Fibroblast of lung (primary cell): ENCODE measurements at regions not wholly inside any gene's neighbourhood (a gene's known extent, or its start where the extent isn't known, plus 50 kb on each side); places are given as distances from the start of the nearest gene placed in this dataset.
A peak's percentile ranks its signal among the peaks of the same experiment; 100 is the strongest.

Source experiments
- DNase-seq, 2 donors: peaks; one replicate each; pipeline versions ENCODE4 v3.0.0 to v3.0.0-alpha.2; 2010; ENCODE audit warnings: low read depth in 2 of 2
- H2AFZ ChIP-seq: 2 replicates; pipeline ENCODE4 v1.5.1; 2012; ENCODE audit warnings: low read length, control low read depth, inconsistent platforms
- H3K27ac ChIP-seq: 2 replicates; pipeline ENCODE4 v1.5.1; 2011; ENCODE audit warnings: low read length, control low read depth; ENCODE audit not compliant: insufficient read depth
- H3K27me3 ChIP-seq: 2 replicates; pipeline ENCODE4 v1.5.1; 2011; ENCODE audit warnings: mild to moderate bottlenecking, low read length; ENCODE audit not compliant: control insufficient read depth, insufficient read depth
- H3K36me3 ChIP-seq: 2 replicates; pipeline ENCODE4 v1.5.1; 2011; ENCODE audit warnings: low read length; ENCODE audit not compliant: control insufficient read depth, insufficient read depth
- H3K4me1 ChIP-seq: 2 replicates; pipeline ENCODE4 v1.5.1; 2011; ENCODE audit warnings: low read length; ENCODE audit not compliant: control insufficient read depth, insufficient read depth; ENCODE audit errors: extremely low read depth
- H3K4me2 ChIP-seq: 2 replicates; pipeline ENCODE4 v1.5.1; 2011; ENCODE audit warnings: low read length, control low read depth; ENCODE audit not compliant: insufficient read depth; ENCODE audit errors: extremely low read depth
- H3K4me3 ChIP-seq, 4 experiments: fragments of 200-600 bp in 1 of 4; sonication (generic) in 1 of 4; replicated peaks in 1 of 4; 2 replicates each; pipeline ENCODE4 v1.5.1; 2011 to 2016; ENCODE audit warnings: low read length in 4 of 4, low read depth in 3 of 4, mild to moderate bottlenecking in 3 of 4, control low read depth in 2 of 4, inconsistent platforms in 1 of 4, mixed read lengths in 1 of 4; ENCODE audit not compliant: insufficient read depth in 1 of 4; ENCODE audit errors: control extremely low read depth in 1 of 4
- H3K79me2 ChIP-seq: 2 replicates; pipeline ENCODE4 v1.5.1; 2012; ENCODE audit warnings: mild to moderate bottlenecking, low read length, inconsistent platforms; ENCODE audit not compliant: control insufficient read depth, insufficient read depth
- H3K9ac ChIP-seq: 2 replicates; pipeline ENCODE4 v1.5.1; 2011; ENCODE audit warnings: mild to moderate bottlenecking, low read length, control low read depth; ENCODE audit not compliant: insufficient read depth
- H3K9me3 ChIP-seq: 2 replicates; pipeline ENCODE4 v1.5.1; 2012; ENCODE audit warnings: low read depth, low read length; ENCODE audit not compliant: control insufficient read depth, insufficient read depth
- H4K20me1 ChIP-seq: 2 replicates; pipeline ENCODE4 v1.5.1; 2011; ENCODE audit warnings: low read length; ENCODE audit not compliant: control insufficient read depth, insufficient read depth; ENCODE audit errors: extremely low read depth
- CTCF ChIP-seq, 2 donors: IDR thresholded peaks in 1 of 2; conservative IDR thresholded peaks in 1 of 2; 1 replicate in 1 of 2; 2 replicates in 1 of 2; pipeline ENCODE4 v1.5.1; 2011 to 2012; ENCODE audit warnings: low read length in 2 of 2, control low read depth in 1 of 2, inconsistent platforms in 1 of 2, low read depth in 1 of 2, mild to moderate bottlenecking in 1 of 2
- EZH2 ChIP-seq: IDR thresholded peaks from 2 replicates; pipeline ENCODE4 v1.5.1; 2012; ENCODE audit warnings: low read length, control low read depth, mild to moderate bottlenecking; ENCODE audit errors: missing control alignments

- no peaks in the 10 kb centered on the region for H3K9me3 ChIP-seq
- no peaks in the 10 kb centered on the region for H3K36me3 ChIP-seq
- no peak overlapping the region for H3K27ac ChIP-seq
- H3K27me3 ChIP-seq, result no peaks in the 10 kb centered on the region
- no peaks in the 10 kb centered on the region for H3K79me2 ChIP-seq
- H3K9ac ChIP-seq, result no peak overlapping the region
- no peak for TF ChIP-seq EZH2
- no peak for TF ChIP-seq CTCF (conservative IDR thresholded peaks at IDR 0.05 in 1 of 2, IDR thresholded peaks at IDR 0.05 in 1 of 2; ENCODE audit: low read depth in 1 of 2, low read length in 2 of 2)
- no peaks in the 10 kb centered on the region for H3K4me1 ChIP-seq
- no peak for DNase-seq
- H3K4me2 ChIP-seq, result no peak overlapping the region
- H4K20me1 ChIP-seq, result no peaks in the 10 kb centered on the region
- H3K4me3 ChIP-seq, result no peak overlapping the region
- no peak overlapping the region for H2AFZ ChIP-seq
These were observed 570.3 kb downstream of the LRRIQ3 start for GRCh38 chr1:73627723-73628122.

GRCh38 chr1:73626326-73626725 lies 571.6 kb downstream of the LRRIQ3 start:
- DNase-seq, result peak in 1 of 2 donors; percentile 7
- Histone ChIP-seq H3K9me3 (no peaks in the 10 kb centered on the region), H3K27me3 (no peaks in the 10 kb centered on the region), H3K9ac (no peak overlapping the region), H3K4me3 (no peak overlapping the region), H3K36me3 (no peaks in the 10 kb centered on the region), H4K20me1 (no peaks in the 10 kb centered on the region), H3K79me2 (no peaks in the 10 kb centered on the region), H3K4me2 (no peak overlapping the region), H3K27ac (no peak overlapping the region), H3K4me1 (no peaks in the 10 kb centered on the region), H2AFZ (no peak overlapping the region)
- no peak for TF ChIP-seq CTCF (conservative IDR thresholded peaks at IDR 0.05 in 1 of 2, IDR thresholded peaks at IDR 0.05 in 1 of 2; ENCODE audit: low read depth in 1 of 2, low read length in 2 of 2)
- no peak for TF ChIP-seq EZH2

- Histone ChIP-seq H3K9ac (no peak overlapping the region), H4K20me1 (no peaks in the 10 kb centered on the region), H3K9me3 (no peaks in the 10 kb centered on the region), H3K27ac (no peak overlapping the region), H3K4me3 (no peak overlapping the region), H3K27me3 (no peaks in the 10 kb centered on the region), H2AFZ (no peak overlapping the region), H3K4me2 (no peak overlapping the region), H3K36me3 (no peaks in the 10 kb centered on the region), H3K79me2 (no peaks in the 10 kb centered on the region), H3K4me1 (no peaks in the 10 kb centered on the region)
- DNase-seq, result no peak
- TF ChIP-seq EZH2 (no peak), CTCF (conservative IDR thresholded peaks at IDR 0.05 in 1 of 2, IDR thresholded peaks at IDR 0.05 in 1 of 2; ENCODE audit: low read depth in 1 of 2, low read length in 2 of 2) (no peak)
These were observed 574.0 kb downstream of the LRRIQ3 start for GRCh38 chr1:73623946-73624345.
